Inflammatory macrophage (primary cell): ENCODE measurements at regions not wholly inside any gene's neighbourhood (a gene's known extent, or its start where the extent isn't known, plus 50 kb on each side); places are given as distances from the start of the nearest gene placed in this dataset.
A peak's percentile ranks its signal among the peaks of the same experiment; 100 is the strongest.

ENCODE experiments used
- DNase-seq, 2 donors: peaks; one replicate each; pipeline ENCODE4 v3.0.0-alpha.2; 2020 to 2022

DNA sequence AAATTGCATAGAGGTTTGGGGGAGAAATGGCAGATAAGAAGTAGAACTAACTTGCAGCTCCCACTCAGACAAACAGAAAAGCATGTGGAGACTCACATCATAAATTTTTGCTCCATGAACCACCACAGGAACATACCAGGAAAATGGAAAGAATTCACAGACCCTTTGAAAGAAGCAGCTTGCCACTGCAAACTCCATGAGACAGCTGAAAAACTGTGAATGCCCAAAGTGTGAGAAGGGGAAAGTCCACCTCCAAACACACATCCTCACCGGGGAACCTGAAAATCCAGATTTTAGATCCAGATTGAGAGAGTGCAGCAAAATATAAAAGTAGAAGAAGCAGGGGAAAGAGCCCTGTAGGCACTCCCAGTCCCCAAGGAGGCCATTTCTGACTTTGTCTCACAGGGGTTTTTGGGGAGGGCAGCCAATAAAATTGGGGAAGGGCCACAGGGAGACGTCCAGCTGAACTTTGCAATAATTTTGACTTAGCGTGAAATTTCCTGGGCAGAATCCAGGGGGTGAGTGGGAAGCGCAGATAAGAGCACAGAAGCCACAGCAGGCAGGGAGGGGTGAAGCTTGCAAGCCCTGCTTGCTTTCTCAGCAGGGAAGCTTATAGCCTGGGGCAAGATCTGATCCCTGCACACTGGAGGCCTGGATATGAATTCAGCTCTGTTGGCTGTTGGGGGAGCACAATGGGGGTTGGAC, 183.4 kb upstream of the UBE2E2 start:
- DNase-seq = no peak

DNA sequence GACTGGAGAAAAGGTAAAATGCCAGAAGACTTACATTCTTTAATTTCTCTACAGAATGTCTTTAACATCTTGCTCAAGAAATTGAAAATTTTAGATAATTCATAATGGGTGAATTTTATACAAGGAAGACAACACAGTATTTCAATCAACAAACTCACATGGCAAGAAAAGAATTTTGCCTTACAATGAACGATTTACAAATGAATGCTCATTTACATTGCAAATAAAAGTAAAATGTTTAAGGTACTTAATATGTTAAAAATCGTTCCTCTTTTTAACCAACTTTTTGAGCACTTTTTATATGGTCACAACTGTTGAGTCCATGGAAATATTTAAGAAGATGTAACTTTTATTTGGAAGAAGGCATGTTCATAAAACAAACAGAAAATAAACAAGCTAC, 174.8 kb upstream of the UBE2E2 start:
- DNase-seq = no peak

- no peak for DNase-seq
Measured at GRCh38 chr3:23029001-23029400, 174.1 kb upstream of the UBE2E2 start.

DNA sequence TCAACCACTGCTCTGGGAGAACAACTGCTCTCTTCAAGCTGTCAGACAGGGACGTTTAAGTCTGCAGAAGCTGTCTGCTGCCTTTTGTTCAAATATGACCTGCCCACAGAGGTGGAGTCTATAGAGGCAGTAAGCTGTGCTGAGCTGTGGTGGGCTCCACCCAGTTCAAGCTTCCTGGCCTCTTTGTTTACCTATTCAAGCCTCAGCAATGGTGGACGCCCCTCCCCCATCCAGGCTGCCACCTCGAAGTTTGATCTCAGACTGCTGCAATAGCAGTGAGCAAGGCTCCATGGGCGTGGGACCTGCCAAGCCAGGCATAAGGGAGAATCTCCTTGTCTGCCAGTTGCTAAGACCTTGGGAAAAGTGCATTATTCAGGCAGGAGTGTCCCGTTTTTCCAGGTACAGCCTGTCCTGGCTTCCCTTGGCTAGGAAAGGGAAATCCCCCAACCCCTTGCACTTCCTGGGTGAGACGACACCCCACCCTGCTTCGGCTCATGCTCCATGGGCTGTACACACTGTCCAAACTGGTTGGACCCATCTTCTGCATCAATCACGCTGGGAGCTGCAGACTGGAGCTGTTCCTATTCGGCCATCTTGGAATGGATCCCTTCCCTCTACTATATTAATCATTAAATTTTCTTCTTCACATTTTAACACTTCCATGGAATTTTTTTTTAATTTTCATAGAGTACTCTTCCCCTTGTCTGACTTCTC, 167.0 kb upstream of the UBE2E2 start:
- no peak for DNase-seq

GRCh38 chr3:23036728-23037127, 166.4 kb upstream of the UBE2E2 start:
- DNase-seq = no peak

DNA sequence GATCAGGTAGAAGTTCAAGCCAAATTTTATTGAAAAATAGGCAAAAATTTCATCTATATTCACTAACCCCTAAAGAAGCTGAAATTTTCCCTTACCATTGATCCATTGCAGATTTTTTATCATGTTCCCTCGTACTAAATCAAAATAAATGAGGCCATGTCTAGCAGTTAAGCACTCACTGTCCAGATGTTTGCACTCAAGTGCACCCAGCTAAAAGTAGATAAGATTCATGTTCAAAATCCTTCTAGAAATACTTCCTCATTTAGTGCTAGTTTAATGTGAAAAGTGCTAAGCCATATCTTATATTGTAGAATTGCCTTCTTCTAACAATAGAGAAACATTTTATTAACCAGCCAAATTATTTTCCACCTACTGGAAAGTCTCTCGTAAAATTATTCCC, 164.7 kb upstream of the UBE2E2 start:
- no peak for DNase-seq

- DNase-seq = no peak
Measured at GRCh38 chr3:23041918-23042696, 161.0 kb upstream of the UBE2E2 start.

DNA sequence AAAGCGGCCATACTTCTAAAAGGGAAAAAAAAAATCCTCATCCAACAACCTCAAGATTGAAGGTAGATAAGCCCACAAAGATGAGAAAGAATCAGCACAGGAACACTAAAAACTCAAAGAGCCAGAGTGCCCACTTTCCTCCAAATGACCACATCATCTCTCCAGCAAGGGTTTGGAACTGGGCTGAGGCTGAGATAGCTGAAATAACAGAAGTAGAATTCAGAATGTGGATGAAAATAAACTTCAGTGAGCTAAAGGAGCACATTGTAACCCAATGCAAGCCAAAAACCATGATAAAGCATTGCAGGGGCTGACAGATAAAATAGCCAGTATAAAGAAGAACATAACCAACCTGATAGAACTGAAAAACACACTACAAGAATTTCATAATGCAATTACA, 158.7 kb upstream of the UBE2E2 start:
- DNase-seq = no peak

- DNase-seq = peak in 1 of 2 donors; percentile 16
Measured at GRCh38 chr3:23046536-23046935, 156.6 kb upstream of the UBE2E2 start.

GRCh38 chr3:23051240-23052140, 151.6 kb upstream of the UBE2E2 start:
- DNase-seq = no peak

GRCh38 chr3:23052208-23052607, 150.9 kb upstream of the UBE2E2 start:
- no peak for DNase-seq

DNA sequence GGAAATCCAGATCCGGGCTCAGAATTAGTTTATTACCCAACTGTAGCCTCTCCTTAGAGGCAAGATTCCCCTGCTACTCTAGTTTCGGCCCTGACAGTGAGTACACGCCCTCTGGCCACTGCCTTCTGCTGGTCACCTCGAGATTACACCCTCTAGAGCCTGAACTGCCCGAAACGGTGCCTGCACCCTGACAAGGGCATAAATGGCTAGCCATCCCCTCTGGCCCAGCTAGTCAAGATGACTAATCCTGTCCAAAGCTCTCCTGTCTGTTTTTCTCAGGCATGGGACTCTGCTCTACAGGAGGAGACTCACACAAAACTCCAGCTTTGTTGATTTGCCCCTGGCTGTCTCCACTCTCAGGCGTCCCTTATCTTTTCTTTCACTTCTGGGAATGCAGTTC, 150.5 kb upstream of the UBE2E2 start:
- DNase-seq = no peak

DNA sequence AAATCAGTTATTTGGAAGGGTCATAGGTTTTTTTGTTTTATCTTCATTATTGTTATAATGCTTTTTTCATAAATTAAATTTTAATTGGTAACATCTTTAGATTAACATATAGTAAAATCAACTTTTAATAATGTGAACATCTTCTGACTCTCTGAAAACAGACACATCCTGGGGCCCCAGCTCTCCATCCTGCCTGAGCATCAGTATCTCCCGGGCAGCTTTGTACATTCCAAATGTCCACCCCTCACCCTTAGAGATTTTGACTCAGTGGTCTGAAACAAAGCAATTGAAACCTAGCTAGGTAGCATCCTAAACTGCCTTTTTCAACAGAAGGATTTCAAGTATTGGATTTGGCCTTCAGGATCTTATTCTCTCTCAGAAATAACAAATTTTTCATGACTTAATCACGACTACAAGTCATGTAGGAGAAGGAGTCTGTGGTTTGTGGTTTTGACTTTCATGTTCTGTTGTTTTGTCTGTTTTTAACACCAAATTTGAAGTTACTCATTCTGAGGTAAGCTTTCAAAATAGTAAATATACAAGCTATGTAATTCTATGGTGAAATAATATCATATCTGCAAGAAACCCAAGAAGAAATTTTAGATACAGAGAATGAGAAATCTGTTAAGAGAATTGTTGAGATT, 147.3 kb upstream of the UBE2E2 start:
- DNase-seq = peak; percentile 18 to 46

GRCh38 chr3:23062582-23062981, 140.5 kb upstream of the UBE2E2 start:
- DNase-seq = no peak

- no peak for DNase-seq
Measured at GRCh38 chr3:23062982-23063381, 140.1 kb upstream of the UBE2E2 start.

- DNase-seq = peak; percentile 68 to 73
Measured at GRCh38 chr3:23067116-23067515, 136.0 kb upstream of the UBE2E2 start.

- DNase-seq = peak; percentile 58 to 70
Measured at GRCh38 chr3:23068016-23068728, 135.0 kb upstream of the UBE2E2 start.

GRCh38 chr3:23071296-23071695, 131.8 kb upstream of the UBE2E2 start:
- peak; percentile 9 to 79 for DNase-seq

- peak; percentile 95 to 98 for DNase-seq
Measured at GRCh38 chr3:23071758-23072157, 131.4 kb upstream of the UBE2E2 start.

DNA sequence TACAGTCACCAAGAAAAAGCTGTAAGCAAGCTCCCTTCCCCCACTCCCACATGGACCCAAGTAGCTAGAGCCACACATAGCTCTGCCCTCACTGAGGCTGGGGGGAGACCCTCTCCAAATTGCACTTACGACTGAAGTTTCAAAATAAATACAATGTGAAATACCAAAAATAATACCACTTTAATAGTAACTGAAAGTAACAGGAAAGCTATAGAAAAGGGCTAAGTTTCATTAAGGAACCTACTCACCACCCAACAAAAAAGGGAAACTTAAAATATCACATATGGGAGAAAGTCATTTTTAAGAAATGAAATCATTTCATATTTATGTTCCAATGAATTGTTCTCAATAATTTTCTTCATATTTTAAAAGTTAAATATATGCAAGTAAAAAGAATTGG, 130.4 kb upstream of the UBE2E2 start:
- peak; percentile 15 to 22 for DNase-seq

GRCh38 chr3:23073724-23074305, 129.3 kb upstream of the UBE2E2 start:
- no peak for DNase-seq
